Lower leg skin (tissue), 3 donors: ENCODE measurements at regions not wholly inside any gene's neighbourhood (a gene's known extent, or its start where the extent isn't known, plus 50 kb on each side); places are given as distances from the start of the nearest gene placed in this dataset.

Experiments
- CTCF ChIP-seq, 3 donors: fragments of 450-650 bp; IDR thresholded peaks; one replicate each; pipeline ENCODE4 v1.5.1; 2016; ENCODE audit warnings: antibody characterized with exemption in 3 of 3, mild to moderate bottlenecking in 3 of 3, moderate library complexity in 2 of 3
- POLR2A ChIP-seq, 2 donors: fragments of 450-650 bp; IDR thresholded peaks; one replicate each; pipeline ENCODE4 v1.6.1; 2016 to 2017; ENCODE audit warnings: antibody characterized with exemption in 2 of 2, mild to moderate bottlenecking in 1 of 2, moderate library complexity in 1 of 2

DNA sequence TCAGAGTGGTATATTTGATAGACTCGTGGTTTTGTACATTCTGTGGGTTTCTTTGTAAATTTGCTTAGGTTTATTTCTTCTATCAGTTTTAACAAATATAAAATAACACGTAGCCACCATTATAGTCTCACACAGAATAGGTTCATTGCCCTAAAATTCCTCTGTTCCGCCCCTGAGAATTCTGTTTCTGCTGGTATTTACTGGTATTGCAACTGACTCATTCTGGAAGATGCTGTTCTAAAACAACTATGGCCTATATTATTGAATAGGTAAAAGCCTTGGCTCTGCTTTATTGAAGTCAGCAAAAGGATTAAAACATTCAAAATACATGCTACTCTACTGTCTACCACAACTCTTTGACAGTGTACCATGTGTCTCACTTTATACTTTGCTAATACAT lies 119.1 kb upstream of the CHORDC1 start:
- TF ChIP-seq POLR2A (IDR thresholded peaks at IDR 0.05) = no peak
- no peak for TF ChIP-seq CTCF (IDR thresholded peaks at IDR 0.05)
